ENCODE measurements at regions not wholly inside any gene's neighbourhood (a gene's known extent, or its start where the extent isn't known, plus 50 kb on each side); places are given as distances from the start of the nearest gene placed in this dataset.
"Not testable (repeated sequence)": the region's sequence is repeated elsewhere in the genome, so short reads cannot be mapped to it uniquely, and the experiment has no call there.

DNA sequence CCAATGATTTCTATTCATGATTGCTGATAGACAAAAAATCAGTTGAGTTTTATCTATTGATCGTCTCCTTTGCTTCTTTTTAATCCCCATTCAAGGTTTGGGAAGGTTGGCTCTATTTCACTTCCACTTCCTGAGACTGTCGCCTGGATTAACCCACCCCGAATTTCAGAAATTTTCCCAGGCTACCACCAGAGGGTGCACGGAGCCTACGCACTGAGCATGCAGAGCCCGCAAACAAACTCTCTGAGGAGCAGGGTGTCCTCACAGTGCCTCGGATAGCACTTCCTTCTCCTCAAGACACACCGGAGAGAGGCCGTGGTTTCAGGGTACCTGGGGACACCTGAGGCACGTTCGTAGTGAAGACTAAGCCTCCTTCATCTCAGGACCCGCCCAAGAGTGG, 150.5 kb downstream of the CDY2A start:
- H3K4me1 ChIP-seq; intact Hi-C loops (cut with DNase I); H3K27ac ChIP-seq; DNase-seq; H3K36me3 ChIP-seq (replicated peaks in 1 of 2; ENCODE audit: insufficient read depth in 1 of 2, low read depth in 2 of 2); H3K4me3 ChIP-seq; H3K27me3 ChIP-seq; H3K9me3 ChIP-seq: not testable (repeated sequence)
- no CpG with 5 or more reads among the region's 12 CpGs for WGBS, 2 donors
- peak; percentile 50 for ATAC-seq

DNA sequence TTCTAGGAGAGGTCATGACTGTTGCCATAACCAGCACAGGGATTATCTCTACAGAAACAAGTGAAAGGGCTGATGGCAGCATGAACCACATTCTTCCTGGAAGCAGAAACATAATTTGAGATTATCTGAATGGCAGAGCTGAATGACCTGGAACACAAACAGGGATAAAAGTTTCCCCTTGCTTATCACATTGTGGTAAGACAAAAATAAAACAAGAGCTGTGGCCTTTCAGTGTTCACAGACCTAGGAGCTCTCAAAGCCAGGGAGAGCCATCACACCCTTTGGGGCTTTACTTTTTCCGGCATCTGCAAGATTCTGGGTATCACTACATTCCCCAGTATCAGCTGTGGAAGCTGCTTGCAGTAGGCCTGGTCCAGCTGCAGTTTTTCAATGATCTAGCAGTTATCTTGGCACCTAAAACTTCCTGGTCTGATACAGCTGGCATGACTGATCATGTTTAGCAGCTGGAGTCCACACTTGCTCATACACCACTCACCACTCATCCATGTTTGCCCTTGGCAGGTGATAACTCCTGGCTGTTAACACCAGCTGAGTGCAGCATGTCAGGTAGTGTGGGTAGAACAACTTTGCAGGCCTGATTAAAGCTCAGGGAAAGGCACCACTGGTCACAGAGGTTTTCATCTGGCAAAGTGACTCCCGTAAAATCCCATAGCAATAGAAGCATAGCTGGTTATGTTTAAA, 163.5 kb downstream of the CDY2A start:
- H3K9me3 ChIP-seq; H3K4me1 ChIP-seq; intact Hi-C loops (cut with DNase I); H3K27ac ChIP-seq; DNase-seq; H3K4me3 ChIP-seq; H3K27me3 ChIP-seq; H3K36me3 ChIP-seq (replicated peaks in 1 of 2; ENCODE audit: insufficient read depth in 1 of 2, low read depth in 2 of 2); ATAC-seq: not testable (repeated sequence)
- no CpG with 5 or more reads among the region's 2 CpGs for WGBS, 2 donors

DNA sequence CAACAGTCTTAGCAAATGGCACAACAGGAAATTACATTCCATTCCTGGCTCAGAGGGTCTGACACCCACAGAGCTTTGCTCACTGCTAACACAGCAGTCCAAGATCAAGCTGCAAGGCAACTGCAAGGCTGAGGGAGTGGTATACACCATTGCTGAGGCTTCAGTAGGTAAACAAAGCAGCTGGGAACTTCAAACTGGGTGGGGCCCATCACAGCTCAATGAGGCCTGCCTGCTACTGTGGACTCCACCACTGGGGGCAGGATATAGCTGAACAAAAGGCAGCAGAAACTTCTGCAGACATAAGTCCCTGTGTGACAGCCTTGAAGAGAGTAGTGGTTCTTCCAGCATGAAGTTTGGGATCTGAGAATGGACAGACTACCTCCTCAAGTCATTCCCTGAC, 212.0 kb downstream of the CDY2A start:
- ATAC-seq; DNase-seq; H3K27me3 ChIP-seq; H3K4me1 ChIP-seq; H3K4me3 ChIP-seq; H3K9me3 ChIP-seq; H3K27ac ChIP-seq; H3K36me3 ChIP-seq (replicated peaks in 1 of 2; ENCODE audit: insufficient read depth in 1 of 2, low read depth in 2 of 2); intact Hi-C loops (cut with DNase I): not testable (repeated sequence)

DNA sequence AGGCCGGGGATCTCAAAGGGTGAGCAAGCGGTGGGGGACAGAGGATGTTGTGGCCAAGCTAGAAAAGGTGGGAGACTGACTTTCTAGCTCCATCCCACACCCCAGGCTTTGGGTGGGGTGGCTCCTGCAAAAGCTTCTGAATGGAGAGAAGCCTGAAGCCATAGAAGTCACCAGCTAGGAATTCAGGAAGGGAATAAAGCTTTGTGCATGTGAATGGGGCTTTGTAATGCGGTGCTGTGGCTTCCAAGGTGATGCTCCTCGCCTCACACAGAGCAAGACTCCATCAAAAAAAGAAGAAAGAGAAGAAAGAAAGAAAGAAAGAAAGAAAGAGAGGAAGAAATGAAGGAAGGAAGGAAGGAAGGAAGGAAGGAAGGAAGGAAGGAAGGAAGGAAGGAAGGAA, 237.0 kb downstream of the CDY2A start:
- no CpG with 5 or more reads among the region's 4 CpGs for WGBS, 2 donors
- ATAC-seq; H3K4me1 ChIP-seq; H3K4me3 ChIP-seq; H3K9me3 ChIP-seq; H3K36me3 ChIP-seq (replicated peaks in 1 of 2; ENCODE audit: insufficient read depth in 1 of 2, low read depth in 2 of 2); H3K27ac ChIP-seq; DNase-seq; intact Hi-C loops (cut with DNase I); H3K27me3 ChIP-seq: not testable (repeated sequence)

DNA sequence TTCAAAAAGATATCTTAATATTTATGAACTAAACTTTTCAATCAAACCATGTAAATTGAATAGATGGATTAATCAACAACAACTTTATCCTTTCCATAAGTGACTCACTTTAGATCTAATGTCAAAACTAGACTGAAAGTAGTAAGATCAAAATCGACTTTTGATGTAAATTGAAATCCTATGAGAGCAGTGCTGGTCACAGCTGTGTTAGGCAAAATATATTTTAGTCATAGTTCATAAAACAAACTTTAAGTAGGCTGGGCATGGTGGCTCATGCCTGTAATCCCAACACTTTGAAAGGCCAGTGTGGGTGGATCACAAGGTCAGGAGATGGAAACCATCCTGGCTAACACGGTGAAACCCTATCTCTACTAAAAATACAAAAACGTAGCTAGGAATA, 245.5 kb downstream of the CDY2A start:
- DNase-seq; H3K36me3 ChIP-seq (replicated peaks in 1 of 2; ENCODE audit: insufficient read depth in 1 of 2, low read depth in 2 of 2); H3K27ac ChIP-seq; H3K9me3 ChIP-seq; intact Hi-C loops (cut with DNase I); H3K27me3 ChIP-seq; H3K4me1 ChIP-seq; ATAC-seq; H3K4me3 ChIP-seq: not testable (repeated sequence)
- WGBS, 2 donors: no CpG with 5 or more reads among the region's 3 CpGs

DNA sequence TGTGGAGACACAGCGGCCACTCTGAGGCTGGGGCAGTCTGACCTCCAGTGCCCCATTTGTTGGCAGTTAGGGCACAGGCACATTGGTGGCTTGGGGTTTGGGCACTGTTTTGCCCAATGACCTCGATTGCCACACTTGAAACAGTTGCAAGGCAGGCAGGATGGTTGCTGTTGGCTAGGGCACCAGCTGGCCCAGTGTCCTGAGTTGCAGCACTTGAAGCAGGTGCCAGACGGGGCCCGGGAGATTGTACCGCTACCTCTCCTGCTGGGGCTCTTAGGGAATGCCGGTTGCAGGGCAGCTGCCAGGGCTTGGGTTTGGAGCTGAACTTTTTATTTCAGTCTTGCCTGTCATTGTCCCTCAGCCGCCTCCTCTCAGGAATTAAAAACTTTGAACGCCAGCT, 252.2 kb upstream of the HSFY1 start:
- WGBS, 2 donors: no CpG with 5 or more reads among the region's 8 CpGs
- H3K27ac ChIP-seq; intact Hi-C loops (cut with DNase I); H3K27me3 ChIP-seq; H3K36me3 ChIP-seq (replicated peaks in 1 of 2; ENCODE audit: insufficient read depth in 1 of 2, low read depth in 2 of 2); H3K9me3 ChIP-seq; H3K4me1 ChIP-seq; ATAC-seq; H3K4me3 ChIP-seq; DNase-seq: not testable (repeated sequence)

DNA sequence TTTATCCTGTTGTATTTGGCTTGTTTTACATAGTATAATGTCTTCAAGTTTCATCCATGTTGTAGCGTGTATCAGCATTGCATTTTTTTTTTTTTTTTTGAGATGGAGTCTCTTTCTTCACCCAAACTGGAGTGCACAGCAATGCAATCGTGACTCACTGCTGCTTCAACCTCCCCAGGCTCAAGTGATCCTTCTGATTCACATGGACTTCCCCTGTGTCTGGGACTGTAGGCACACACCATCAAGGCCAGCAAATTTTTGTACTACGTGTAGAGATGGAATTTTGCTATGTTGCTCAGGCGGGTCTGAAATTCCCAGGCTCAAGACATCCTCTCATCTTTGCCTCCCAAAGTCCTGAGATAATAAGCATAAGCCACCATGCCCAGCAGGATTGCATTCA, 248.1 kb upstream of the HSFY1 start:
- no CpG with 5 or more reads among the region's 4 CpGs for WGBS, 2 donors
- ATAC-seq; DNase-seq; H3K4me3 ChIP-seq; H3K9me3 ChIP-seq; H3K27me3 ChIP-seq; H3K27ac ChIP-seq; H3K4me1 ChIP-seq; intact Hi-C loops (cut with DNase I); H3K36me3 ChIP-seq (replicated peaks in 1 of 2; ENCODE audit: insufficient read depth in 1 of 2, low read depth in 2 of 2): not testable (repeated sequence)

DNA sequence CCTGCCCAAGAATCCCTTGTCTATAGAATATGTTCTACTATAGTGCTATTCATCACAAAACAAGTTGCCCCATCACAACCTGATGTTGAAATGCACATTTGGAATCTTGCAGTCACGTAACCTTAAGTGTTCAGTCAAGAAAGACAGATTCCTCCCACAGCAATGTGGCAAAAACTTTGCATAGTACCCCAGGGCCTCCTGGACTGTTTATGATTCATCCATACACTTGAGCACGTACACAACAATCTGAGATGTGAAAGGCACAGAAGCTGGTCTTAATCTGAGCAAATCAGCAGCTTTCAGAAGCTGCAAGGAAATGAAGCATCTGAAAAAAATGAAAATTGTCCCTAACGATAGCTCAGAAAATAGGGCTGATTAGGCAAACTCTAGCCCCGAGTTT, 240.2 kb upstream of the HSFY1 start:
- H3K4me3 ChIP-seq; DNase-seq; ATAC-seq; intact Hi-C loops (cut with DNase I); H3K36me3 ChIP-seq (replicated peaks in 1 of 2; ENCODE audit: insufficient read depth in 1 of 2, low read depth in 2 of 2); H3K27ac ChIP-seq; H3K27me3 ChIP-seq; H3K4me1 ChIP-seq; H3K9me3 ChIP-seq: not testable (repeated sequence)
- WGBS, 2 donors: no CpG with 5 or more reads among the region's 4 CpGs

DNA sequence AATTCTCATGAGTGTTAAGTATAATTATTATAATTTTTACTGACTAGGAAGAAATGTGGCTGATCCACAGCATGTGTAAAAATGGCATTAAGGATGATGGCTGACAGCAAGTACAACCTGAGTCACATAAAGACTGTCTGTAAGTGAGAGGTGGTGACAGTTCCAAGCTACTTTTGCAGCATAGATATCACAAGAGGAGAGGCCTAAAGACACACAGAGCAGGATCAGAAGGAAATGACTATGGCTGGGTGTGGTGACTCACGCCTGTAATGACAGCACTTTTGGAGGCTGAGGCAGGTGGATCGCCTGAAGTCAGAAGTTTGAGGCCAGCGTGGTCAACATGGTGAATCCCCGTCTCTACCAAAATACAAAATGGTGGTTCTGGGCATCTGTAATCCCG, 234.7 kb upstream of the HSFY1 start:
- DNase-seq; H3K36me3 ChIP-seq (replicated peaks in 1 of 2; ENCODE audit: insufficient read depth in 1 of 2, low read depth in 2 of 2); H3K4me3 ChIP-seq; H3K9me3 ChIP-seq; intact Hi-C loops (cut with DNase I); H3K4me1 ChIP-seq; ATAC-seq; H3K27me3 ChIP-seq; H3K27ac ChIP-seq: not testable (repeated sequence)
- WGBS, 2 donors: no CpG with 5 or more reads among the region's 5 CpGs

DNA sequence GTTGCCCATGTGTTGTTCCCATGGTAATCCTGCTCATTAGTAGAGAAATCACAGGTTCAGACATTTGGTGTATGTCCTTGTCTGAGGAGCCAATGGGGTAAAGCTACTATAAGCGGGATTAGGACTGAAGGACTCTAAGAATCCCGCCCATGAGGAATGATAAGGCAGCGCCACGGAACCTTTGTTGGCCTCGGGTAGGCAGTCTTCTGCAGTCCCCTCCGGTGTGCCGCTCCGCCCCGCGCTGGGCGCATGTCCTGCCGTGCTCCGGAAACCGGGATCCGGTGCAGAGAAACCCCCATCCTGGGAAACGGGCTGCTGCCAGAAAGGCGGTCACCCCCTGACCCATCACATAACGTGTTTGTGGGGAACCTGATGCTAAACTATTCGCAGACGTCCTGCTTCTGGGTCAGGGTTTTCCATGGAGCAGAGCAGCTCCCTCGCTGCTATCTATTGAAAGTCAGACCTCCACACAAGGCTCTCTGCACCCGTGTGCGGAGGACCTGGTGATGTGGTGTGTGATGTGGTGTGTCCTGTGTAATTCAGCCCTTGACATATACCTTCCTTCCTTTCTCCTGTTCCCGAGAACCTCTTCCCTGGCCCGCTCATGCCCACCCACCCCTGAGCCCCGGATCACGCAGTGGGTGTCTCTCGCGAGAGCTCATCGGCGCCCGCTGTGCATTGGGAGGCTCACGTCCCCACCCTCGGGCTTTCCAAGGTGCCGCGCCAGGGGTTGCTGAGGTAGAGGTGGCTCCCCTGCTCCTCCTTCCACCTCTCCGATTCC, 220.8 kb upstream of the HSFY1 start:
- ATAC-seq: peak; percentile 55
- H3K9me3 ChIP-seq; intact Hi-C loops (cut with DNase I); H3K4me1 ChIP-seq; H3K27me3 ChIP-seq; H3K36me3 ChIP-seq (replicated peaks in 1 of 2; ENCODE audit: insufficient read depth in 1 of 2, low read depth in 2 of 2); H3K4me3 ChIP-seq; H3K27ac ChIP-seq; DNase-seq: not testable (repeated sequence)
- no CpG with 5 or more reads among the region's 37 CpGs for WGBS, 2 donors

DNA sequence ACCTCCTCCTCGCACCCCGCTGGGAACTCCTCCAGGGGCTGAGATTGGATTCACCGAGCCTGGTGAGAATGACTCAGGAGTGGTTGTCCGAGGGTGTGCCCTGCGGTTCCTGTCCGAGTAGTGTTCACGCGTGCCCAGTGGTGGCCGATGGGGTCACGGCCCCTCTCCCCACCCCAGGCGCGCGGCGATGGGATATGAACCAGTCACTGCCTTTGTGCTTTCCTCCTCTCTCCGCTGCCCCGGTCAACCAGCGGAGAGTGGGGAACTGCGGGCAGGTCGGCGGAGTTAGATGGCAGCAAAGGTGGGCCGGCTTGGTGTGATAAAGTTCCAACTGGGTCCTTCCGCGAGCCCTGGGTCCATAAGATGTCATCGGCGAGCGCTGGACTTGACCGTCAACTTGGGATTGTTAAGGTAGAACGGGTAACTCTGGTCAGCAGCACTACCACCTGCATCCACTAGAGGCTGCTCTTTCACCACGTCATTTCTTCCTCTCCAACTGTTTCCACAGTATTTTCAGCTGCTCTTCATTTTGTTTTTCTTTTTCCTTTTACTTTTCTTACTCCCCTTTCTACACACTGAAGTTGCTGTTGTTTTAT, 220.1 kb upstream of the HSFY1 start:
- DNase-seq; H3K9me3 ChIP-seq; H3K27ac ChIP-seq; H3K4me3 ChIP-seq; intact Hi-C loops (cut with DNase I); H3K27me3 ChIP-seq; H3K36me3 ChIP-seq (replicated peaks in 1 of 2; ENCODE audit: insufficient read depth in 1 of 2, low read depth in 2 of 2); H3K4me1 ChIP-seq: not testable (repeated sequence)
- ATAC-seq: peak; percentile 83
- no CpG with 5 or more reads among the region's 29 CpGs for WGBS, 2 donors

DNA sequence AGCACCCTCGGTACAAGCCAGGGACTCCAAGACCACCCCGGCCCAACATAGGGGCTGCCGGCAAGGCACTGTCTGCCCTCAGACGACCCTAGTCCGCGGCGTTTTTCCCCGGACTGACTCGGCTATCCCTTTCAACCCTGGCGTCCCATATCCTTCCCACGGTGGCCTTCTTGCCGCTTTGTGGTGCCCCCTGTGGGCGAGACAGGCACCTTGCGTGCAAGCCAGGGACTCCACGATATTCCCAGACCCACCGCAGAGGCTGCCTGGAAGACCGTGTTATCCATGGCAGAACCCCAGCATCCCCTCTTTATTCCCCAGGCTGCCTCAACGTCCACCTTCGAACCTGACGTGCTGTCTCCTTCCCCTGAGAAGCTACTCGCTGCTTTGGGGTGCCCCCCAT, 204.0 kb upstream of the HSFY1 start:
- H3K4me3 ChIP-seq; H3K27ac ChIP-seq; H3K27me3 ChIP-seq; intact Hi-C loops (cut with DNase I); DNase-seq; H3K4me1 ChIP-seq; H3K9me3 ChIP-seq; H3K36me3 ChIP-seq (replicated peaks in 1 of 2; ENCODE audit: insufficient read depth in 1 of 2, low read depth in 2 of 2); ATAC-seq: not testable (repeated sequence)
- WGBS, 2 donors: no CpG with 5 or more reads among the region's 21 CpGs

All from body of pancreas (tissue), 4 donors.